ENCODE measurements at regions not wholly inside any gene's neighbourhood (a gene's known extent, or its start where the extent isn't known, plus 50 kb on each side); places are given as distances from the start of the nearest gene placed in this dataset.

DNA sequence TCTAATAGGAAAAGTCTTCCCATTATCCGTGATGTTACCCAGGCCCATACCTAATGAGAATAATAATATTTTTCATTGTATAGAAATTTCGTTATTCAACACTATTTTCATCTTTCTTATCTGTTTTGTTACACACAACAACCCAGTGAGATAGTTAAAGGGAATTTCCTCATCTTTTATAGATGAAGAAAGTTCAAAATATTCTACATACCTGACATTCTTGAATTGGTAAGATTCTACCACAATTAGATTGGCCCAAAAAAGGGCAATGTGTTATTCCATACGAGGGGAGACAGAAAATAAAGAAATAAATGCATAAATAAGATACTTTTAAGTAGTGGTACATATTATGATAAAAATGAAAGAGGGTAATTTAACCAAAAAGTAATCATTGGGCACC is 405.5 kb upstream of the ADAMTS5 start:
- TF ChIP-seq, protein P1, sequence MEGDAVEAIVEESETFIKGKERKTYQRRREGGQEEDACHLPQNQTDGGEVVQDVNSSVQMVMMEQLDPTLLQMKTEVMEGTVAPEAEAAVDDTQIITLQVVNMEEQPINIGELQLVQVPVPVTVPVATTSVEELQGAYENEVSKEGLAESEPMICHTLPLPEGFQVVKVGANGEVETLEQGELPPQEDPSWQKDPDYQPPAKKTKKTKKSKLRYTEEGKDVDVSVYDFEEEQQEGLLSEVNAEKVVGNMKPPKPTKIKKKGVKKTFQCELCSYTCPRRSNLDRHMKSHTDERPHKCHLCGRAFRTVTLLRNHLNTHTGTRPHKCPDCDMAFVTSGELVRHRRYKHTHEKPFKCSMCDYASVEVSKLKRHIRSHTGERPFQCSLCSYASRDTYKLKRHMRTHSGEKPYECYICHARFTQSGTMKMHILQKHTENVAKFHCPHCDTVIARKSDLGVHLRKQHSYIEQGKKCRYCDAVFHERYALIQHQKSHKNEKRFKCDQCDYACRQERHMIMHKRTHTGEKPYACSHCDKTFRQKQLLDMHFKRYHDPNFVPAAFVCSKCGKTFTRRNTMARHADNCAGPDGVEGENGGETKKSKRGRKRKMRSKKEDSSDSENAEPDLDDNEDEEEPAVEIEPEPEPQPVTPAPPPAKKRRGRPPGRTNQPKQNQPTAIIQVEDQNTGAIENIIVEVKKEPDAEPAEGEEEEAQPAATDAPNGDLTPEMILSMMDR (conservative IDR thresholded peaks at IDR 0.05; ENCODE audit: low read length), result no peak
- no peak for TF ChIP-seq EZH2phosphoT487 (IDR thresholded peaks at IDR 0.05; ENCODE audit: borderline replicate concordance)

All from Loucy (cell line).